ENCODE measurements at regions not wholly inside any gene's neighbourhood (a gene's known extent, or its start where the extent isn't known, plus 50 kb on each side); places are given as distances from the start of the nearest gene placed in this dataset.

- TF ChIP-seq POLR2A (IDR thresholded peaks at IDR 0.05) (no peak), CTCF (IDR thresholded peaks at IDR 0.05) (no peak)
These were observed 84.7 kb downstream of the FEM1C start for GRCh38 chr5:115459855-115460341.
